ENCODE measurements at regions not wholly inside any gene's neighbourhood (a gene's known extent, or its start where the extent isn't known, plus 50 kb on each side); places are given as distances from the start of the nearest gene placed in this dataset.

DNA sequence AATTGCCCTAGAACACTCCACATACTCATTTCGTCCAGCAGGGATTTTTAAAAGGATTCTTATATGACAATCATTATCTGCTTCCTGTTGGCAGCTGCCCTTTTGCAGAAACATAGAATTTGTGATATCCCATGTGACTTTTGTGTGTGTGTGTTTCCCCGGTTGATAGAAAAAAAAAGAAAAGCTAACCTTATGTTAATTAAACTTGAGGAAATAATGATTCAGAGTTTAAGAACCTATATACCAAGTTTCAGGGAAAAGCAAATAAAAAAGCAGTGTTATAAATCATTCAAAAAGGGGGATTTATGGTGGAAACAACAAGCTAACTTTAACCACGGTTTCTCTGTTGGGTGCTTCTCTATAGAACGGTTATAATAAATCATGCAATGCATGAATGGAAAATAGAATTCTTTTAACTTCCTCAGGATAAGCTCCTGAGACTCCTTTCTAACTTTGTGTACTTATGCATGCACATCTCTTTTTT, 826.9 kb upstream of the EYS start (continued):
- TF ChIP-seq, protein P1, sequence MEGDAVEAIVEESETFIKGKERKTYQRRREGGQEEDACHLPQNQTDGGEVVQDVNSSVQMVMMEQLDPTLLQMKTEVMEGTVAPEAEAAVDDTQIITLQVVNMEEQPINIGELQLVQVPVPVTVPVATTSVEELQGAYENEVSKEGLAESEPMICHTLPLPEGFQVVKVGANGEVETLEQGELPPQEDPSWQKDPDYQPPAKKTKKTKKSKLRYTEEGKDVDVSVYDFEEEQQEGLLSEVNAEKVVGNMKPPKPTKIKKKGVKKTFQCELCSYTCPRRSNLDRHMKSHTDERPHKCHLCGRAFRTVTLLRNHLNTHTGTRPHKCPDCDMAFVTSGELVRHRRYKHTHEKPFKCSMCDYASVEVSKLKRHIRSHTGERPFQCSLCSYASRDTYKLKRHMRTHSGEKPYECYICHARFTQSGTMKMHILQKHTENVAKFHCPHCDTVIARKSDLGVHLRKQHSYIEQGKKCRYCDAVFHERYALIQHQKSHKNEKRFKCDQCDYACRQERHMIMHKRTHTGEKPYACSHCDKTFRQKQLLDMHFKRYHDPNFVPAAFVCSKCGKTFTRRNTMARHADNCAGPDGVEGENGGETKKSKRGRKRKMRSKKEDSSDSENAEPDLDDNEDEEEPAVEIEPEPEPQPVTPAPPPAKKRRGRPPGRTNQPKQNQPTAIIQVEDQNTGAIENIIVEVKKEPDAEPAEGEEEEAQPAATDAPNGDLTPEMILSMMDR (IDR thresholded peaks at IDR 0.05; ENCODE audit: control extremely low read depth in 1 of 3, insufficient read depth in 1 of 3, low read depth in 1 of 3, low read length in 3 of 3) = no peak

Data from H1 (cell line).